WTC11 (cell line): ENCODE measurements at regions not wholly inside any gene's neighbourhood (a gene's known extent, or its start where the extent isn't known, plus 50 kb on each side); places are given as distances from the start of the nearest gene placed in this dataset.

Source experiments
- ATAC-seq: fragments of 200-7000 bp; cut with Tn5 transposase; 2 replicates; pipeline ENCODE4 v1.10.0; 2021; ENCODE audit warnings: mild to moderate bottlenecking, moderate library complexity
- CTCF ChIA-PET: fragments of 300-600 bp; sonication (Branson Sonifier 250); formaldehyde crosslinking; loops from one replicate; lab custom pipeline; 2021; ENCODE audit warnings: antibody characterized with exemption; lab: Charles Lee
- POLR2A ChIA-PET: fragments of 350-600 bp; sonication (Branson Sonifier 250); formaldehyde crosslinking; loops from one replicate; lab custom pipeline; 2021; ENCODE audit warnings: antibody characterized with exemption; lab: Charles Lee
- DNase-seq: peaks from one replicate; pipeline ENCODE4 v3.0.0; 2021; ENCODE audit warnings: low spot score
- H3K27ac Mint-ChIP-seq: 2 replicates; pipeline ENCODE4 v1.8.0; 2021; ENCODE audit warnings: mixed read lengths
- H3K27me3 Mint-ChIP-seq: 2 replicates; pipeline ENCODE4 v1.8.0; 2021; ENCODE audit warnings: low read depth, mild to moderate bottlenecking, moderate library complexity, mixed read lengths
- H3K36me3 Mint-ChIP-seq: 2 replicates; pipeline ENCODE4 v1.8.0; 2021; ENCODE audit warnings: mixed read lengths
- H3K4me1 Mint-ChIP-seq: 2 replicates; pipeline ENCODE4 v1.8.0; 2022; ENCODE audit warnings: mixed read lengths
- H3K4me3 Mint-ChIP-seq: 2 replicates; pipeline ENCODE4 v1.8.0; 2021; ENCODE audit warnings: mild to moderate bottlenecking, moderate library complexity, mixed read lengths
- H3K9me3 Mint-ChIP-seq: 2 replicates; pipeline ENCODE4 v1.8.0; 2021; ENCODE audit warnings: mixed read lengths
- E2F1 ChIP-seq: sonication (generic); formaldehyde crosslinking; IDR thresholded peaks from 2 replicates; pipeline ENCODE4 v1.8.0; 2022; ENCODE audit warnings: mild to moderate bottlenecking, missing genetic modification reagents
- E2F5 ChIP-seq: sonication (generic); formaldehyde crosslinking; IDR thresholded peaks from 2 replicates; pipeline ENCODE4 v1.8.1; 2022; ENCODE audit warnings: mild to moderate bottlenecking, moderate library complexity, missing genetic modification reagents
- ERG ChIP-seq: fragments of 250-450 bp; sonication (Bioruptor Pico); IDR thresholded peaks from 2 replicates; pipeline ENCODE4 v1.8.0; 2021; ENCODE audit warnings: mild to moderate bottlenecking
- ESRRA ChIP-seq: sonication (generic); formaldehyde crosslinking; IDR thresholded peaks from 2 replicates; pipeline ENCODE4 v1.8.1; 2022; ENCODE audit warnings: mild to moderate bottlenecking, missing genetic modification reagents, borderline replicate concordance
- FOXP1 ChIP-seq: sonication (generic); formaldehyde crosslinking; IDR thresholded peaks from 2 replicates; pipeline ENCODE4 v1.8.0; 2022; ENCODE audit warnings: missing genetic modification reagents, mild to moderate bottlenecking, moderate library complexity, borderline replicate concordance
- HMGXB4 ChIP-seq: sonication (generic); formaldehyde crosslinking; IDR thresholded peaks from 2 replicates; pipeline ENCODE4 v1.8.1; 2023; ENCODE audit warnings: mild to moderate bottlenecking, moderate library complexity, missing genetic modification reagents
- OVOL2 ChIP-seq: fragments of 250-450 bp; sonication (Bioruptor Pico); IDR thresholded peaks from 2 replicates; pipeline ENCODE4 v1.9.0; 2021; ENCODE audit warnings: mild to moderate bottlenecking, borderline replicate concordance
- PRRX2 ChIP-seq: fragments of 250-450 bp; sonication (Bioruptor Pico); IDR thresholded peaks from 2 replicates; pipeline ENCODE4 v1.8.0; 2021; ENCODE audit warnings: mild to moderate bottlenecking
- RELA ChIP-seq: sonication (generic); formaldehyde crosslinking; IDR thresholded peaks from 2 replicates; pipeline ENCODE4 v1.8.1; 2022; ENCODE audit warnings: missing genetic modification reagents, mild to moderate bottlenecking, borderline replicate concordance
- SMAD3 ChIP-seq: sonication (generic); formaldehyde crosslinking; IDR thresholded peaks from 2 replicates; pipeline ENCODE4 v1.8.0; 2022; ENCODE audit warnings: missing genetic modification reagents, mild to moderate bottlenecking, borderline replicate concordance
- ZNF219 ChIP-seq: sonication (generic); formaldehyde crosslinking; IDR thresholded peaks from 2 replicates; pipeline ENCODE4 v1.8.0; 2023; ENCODE audit warnings: missing genetic modification reagents, mild to moderate bottlenecking, borderline replicate concordance
- ZNF232 ChIP-seq: sonication (generic); formaldehyde crosslinking; IDR thresholded peaks from 2 replicates; pipeline ENCODE4 v1.8.0; 2022; ENCODE audit warnings: mild to moderate bottlenecking, missing genetic modification reagents
- ZNF317 ChIP-seq: sonication (generic); formaldehyde crosslinking; IDR thresholded peaks from 2 replicates; pipeline ENCODE4 v1.8.1; 2023; ENCODE audit warnings: low read depth, mild to moderate bottlenecking, moderate library complexity, missing genetic modification reagents, borderline replicate concordance
- ZNF423 ChIP-seq: fragments of 250-450 bp; sonication (Bioruptor Pico); IDR thresholded peaks from 2 replicates; pipeline ENCODE4 v2.1.2; 2022; ENCODE audit warnings: mild to moderate bottlenecking, moderate library complexity
- TF ChIP-seq, protein P1 (sequence below): sonication (generic); formaldehyde crosslinking; IDR thresholded peaks from 2 replicates; pipeline ENCODE4 v1.8.0; 2023; ENCODE audit warnings: missing genetic modification reagents
- TF ChIP-seq, protein P2 (sequence below): fragments of 250-450 bp; sonication (Bioruptor Pico); IDR thresholded peaks from 2 replicates; pipeline ENCODE4 v1.9.0; 2021; ENCODE audit warnings: mild to moderate bottlenecking
- TF ChIP-seq, protein P3 (sequence below): sonication (generic); formaldehyde crosslinking; conservative IDR thresholded peaks from 2 replicates; pipeline ENCODE4 v1.8.1; 2023; ENCODE audit warnings: mild to moderate bottlenecking, low read depth, missing genetic modification reagents, moderate library complexity

GRCh38 chr20:7010527-7010926 lies 243.0 kb downstream of the BMP2 start:
- Mint-ChIP-seq H3K27ac (no peak overlapping the region), H3K36me3 (peaks cover 30% of the 10 kb centered on the region), H3K9me3 (peaks cover 38% of the 10 kb centered on the region), H3K4me1 (peaks cover 8% of the 10 kb centered on the region), H3K27me3 (no peaks in the 10 kb centered on the region; the same call in 1 of the 2 replicates), H3K4me3 (no peak overlapping the region)
- DNase-seq (no peak), ATAC-seq (no peak; the same call in 1 of the 2 replicates)
- POLR2A ChIA-PET, result no interaction called here
- no peak for TF ChIP-seq SMAD3 (CRISPR knock-in tag)
- TF ChIP-seq, protein P1, sequence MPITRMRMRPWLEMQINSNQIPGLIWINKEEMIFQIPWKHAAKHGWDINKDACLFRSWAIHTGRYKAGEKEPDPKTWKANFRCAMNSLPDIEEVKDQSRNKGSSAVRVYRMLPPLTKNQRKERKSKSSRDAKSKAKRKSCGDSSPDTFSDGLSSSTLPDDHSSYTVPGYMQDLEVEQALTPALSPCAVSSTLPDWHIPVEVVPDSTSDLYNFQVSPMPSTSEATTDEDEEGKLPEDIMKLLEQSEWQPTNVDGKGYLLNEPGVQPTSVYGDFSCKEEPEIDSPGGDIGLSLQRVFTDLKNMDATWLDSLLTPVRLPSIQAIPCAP (CRISPR knock-in tag), result no peak
- no peak for TF ChIP-seq ZNF423 (CRISPR knock-in tag)
- no peak for TF ChIP-seq ZNF232 (CRISPR knock-in tag)
- TF ChIP-seq E2F5 (CRISPR knock-in tag), result no peak
- TF ChIP-seq PRRX2, result no peak
- TF ChIP-seq, protein P2, sequence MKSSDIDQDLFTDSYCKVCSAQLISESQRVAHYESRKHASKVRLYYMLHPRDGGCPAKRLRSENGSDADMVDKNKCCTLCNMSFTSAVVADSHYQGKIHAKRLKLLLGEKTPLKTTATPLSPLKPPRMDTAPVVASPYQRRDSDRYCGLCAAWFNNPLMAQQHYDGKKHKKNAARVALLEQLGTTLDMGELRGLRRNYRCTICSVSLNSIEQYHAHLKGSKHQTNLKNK (CRISPR knock-in tag), result no peak
- TF ChIP-seq E2F1 (CRISPR knock-in tag), result no peak
- TF ChIP-seq ZNF317 (CRISPR knock-in tag), result no peak
- TF ChIP-seq, protein P3, sequence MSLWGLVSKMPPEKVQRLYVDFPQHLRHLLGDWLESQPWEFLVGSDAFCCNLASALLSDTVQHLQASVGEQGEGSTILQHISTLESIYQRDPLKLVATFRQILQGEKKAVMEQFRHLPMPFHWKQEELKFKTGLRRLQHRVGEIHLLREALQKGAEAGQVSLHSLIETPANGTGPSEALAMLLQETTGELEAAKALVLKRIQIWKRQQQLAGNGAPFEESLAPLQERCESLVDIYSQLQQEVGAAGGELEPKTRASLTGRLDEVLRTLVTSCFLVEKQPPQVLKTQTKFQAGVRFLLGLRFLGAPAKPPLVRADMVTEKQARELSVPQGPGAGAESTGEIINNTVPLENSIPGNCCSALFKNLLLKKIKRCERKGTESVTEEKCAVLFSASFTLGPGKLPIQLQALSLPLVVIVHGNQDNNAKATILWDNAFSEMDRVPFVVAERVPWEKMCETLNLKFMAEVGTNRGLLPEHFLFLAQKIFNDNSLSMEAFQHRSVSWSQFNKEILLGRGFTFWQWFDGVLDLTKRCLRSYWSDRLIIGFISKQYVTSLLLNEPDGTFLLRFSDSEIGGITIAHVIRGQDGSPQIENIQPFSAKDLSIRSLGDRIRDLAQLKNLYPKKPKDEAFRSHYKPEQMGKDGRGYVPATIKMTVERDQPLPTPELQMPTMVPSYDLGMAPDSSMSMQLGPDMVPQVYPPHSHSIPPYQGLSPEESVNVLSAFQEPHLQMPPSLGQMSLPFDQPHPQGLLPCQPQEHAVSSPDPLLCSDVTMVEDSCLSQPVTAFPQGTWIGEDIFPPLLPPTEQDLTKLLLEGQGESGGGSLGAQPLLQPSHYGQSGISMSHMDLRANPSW (CRISPR knock-in tag), result no peak
- no peak for TF ChIP-seq OVOL2 (CRISPR knock-in tag)
- no peak for TF ChIP-seq HMGXB4 (CRISPR knock-in tag)
- TF ChIP-seq ZNF219, result no peak
- TF ChIP-seq ERG (CRISPR knock-in tag), result no peak
- no peak for TF ChIP-seq RELA
- no peak for TF ChIP-seq ESRRA (CRISPR knock-in tag)
- CTCF ChIA-PET, result no interaction called here

GRCh38 chr20:7015257-7015656 lies 247.8 kb downstream of the BMP2 start:
- Mint-ChIP-seq H3K27me3 (no peaks in the 10 kb centered on the region), H3K4me1 (peaks cover 7% of the 10 kb centered on the region), H3K36me3 (no peaks in the 10 kb centered on the region), H3K9me3 (peaks cover 6% of the 10 kb centered on the region), H3K27ac (no peak overlapping the region), H3K4me3 (no peak overlapping the region)
- ATAC-seq (no peak), DNase-seq (no peak)
- CTCF ChIA-PET, result no interaction called here
- POLR2A ChIA-PET, result no interaction called here
- TF ChIP-seq FOXP1 (CRISPR knock-in tag), result no peak
